ENCODE measurements at regions not wholly inside any gene's neighbourhood (a gene's known extent, or its start where the extent isn't known, plus 50 kb on each side); places are given as distances from the start of the nearest gene placed in this dataset.

DNA sequence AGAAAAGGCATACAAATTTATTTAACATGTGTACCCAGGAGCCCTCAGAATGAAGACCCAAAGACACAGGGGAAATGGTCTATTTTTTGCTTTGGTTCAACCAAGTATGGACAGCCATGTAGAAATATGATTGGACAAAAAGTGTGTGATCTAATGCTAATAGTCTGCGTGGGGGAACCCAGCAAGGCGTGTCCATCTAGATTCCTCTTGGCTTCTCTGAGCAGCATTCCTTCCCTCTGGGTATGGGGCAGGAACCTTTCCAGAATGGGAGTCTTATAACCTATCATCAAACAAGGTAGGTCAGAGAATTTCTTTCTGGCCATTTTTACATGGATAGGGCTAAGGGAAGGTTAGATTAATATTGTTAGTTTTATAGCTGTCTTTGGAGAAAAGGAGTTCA lies 698.2 kb downstream of the FGF9 start:
- no peak overlapping the region for H3K4me2 ChIP-seq (ENCODE audit: low read length)
- H3K4me3 ChIP-seq (ENCODE audit: low read length), result no peak overlapping the region
- no peaks in the 10 kb centered on the region for H3K27me3 ChIP-seq (ENCODE audit: low read length)
- no peaks in the 10 kb centered on the region for H3K36me3 ChIP-seq (ENCODE audit: low read depth, low read length)
- intact Hi-C loops (cut with micrococcal nuclease), result no loop called here
- no peaks in the 10 kb centered on the region for H3K9me3 ChIP-seq (ENCODE audit: low read length)
- H3F3A ChIP-seq (ENCODE audit: low read length, unreplicated experiment), result no peaks in the 10 kb centered on the region
- no peaks in the 10 kb centered on the region for H3K9me2 ChIP-seq (replicated peaks; ENCODE audit: low read length)
- TF ChIP-seq EZH2phosphoT487 (IDR thresholded peaks at IDR 0.05; ENCODE audit: borderline replicate concordance, low read length) (no peak), EZH2 (IDR thresholded peaks at IDR 0.05; ENCODE audit: low read length, unreplicated experiment) (no peak)
- TF ChIP-seq, protein P1, sequence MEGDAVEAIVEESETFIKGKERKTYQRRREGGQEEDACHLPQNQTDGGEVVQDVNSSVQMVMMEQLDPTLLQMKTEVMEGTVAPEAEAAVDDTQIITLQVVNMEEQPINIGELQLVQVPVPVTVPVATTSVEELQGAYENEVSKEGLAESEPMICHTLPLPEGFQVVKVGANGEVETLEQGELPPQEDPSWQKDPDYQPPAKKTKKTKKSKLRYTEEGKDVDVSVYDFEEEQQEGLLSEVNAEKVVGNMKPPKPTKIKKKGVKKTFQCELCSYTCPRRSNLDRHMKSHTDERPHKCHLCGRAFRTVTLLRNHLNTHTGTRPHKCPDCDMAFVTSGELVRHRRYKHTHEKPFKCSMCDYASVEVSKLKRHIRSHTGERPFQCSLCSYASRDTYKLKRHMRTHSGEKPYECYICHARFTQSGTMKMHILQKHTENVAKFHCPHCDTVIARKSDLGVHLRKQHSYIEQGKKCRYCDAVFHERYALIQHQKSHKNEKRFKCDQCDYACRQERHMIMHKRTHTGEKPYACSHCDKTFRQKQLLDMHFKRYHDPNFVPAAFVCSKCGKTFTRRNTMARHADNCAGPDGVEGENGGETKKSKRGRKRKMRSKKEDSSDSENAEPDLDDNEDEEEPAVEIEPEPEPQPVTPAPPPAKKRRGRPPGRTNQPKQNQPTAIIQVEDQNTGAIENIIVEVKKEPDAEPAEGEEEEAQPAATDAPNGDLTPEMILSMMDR (conservative IDR thresholded peaks at IDR 0.05; ENCODE audit: low read depth, low read length), result no peak
- H4K20me1 ChIP-seq (ENCODE audit: low read length), result no peaks in the 10 kb centered on the region
- H3K79me2 ChIP-seq (ENCODE audit: low read length), result no peaks in the 10 kb centered on the region
- ATAC-seq, result no peak
- ChIA-PET CTCF (no interaction called here), POLR2A (ENCODE audit: unreplicated experiment) (no interaction called here)
- no peak overlapping the region for H3K9ac ChIP-seq (ENCODE audit: low read length)
- no peaks in the 10 kb centered on the region for H3K4me1 ChIP-seq (ENCODE audit: insufficient read depth, low read length)
- BruUV-seq (replicated peaks), result no TSS peak
- H2AFZ ChIP-seq (ENCODE audit: low read length), result no peak overlapping the region
- DNase-seq, result no peak
- no peak overlapping the region for H3K27ac ChIP-seq (ENCODE audit: low read length)

DNA sequence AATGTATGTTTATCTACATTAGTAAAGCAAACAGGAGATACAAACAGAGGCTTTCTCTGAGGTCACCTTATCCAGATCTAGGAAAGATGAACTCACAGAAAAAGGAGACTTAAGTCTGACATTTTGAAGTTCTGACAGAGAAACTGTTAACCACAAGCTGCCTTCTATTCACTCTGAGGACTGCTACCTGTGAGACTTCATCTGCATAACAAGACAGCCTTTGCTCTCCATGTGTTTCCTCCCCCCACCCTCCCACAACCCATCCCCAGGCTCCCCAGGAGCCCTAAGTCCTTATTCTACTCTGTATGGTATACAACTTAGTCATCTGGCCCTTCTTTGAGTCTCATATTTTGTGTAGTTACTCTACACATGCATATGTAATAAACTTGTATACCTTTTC lies 699.0 kb downstream of the FGF9 start:
- Histone ChIP-seq H3K27me3 (ENCODE audit: low read length) (no peaks in the 10 kb centered on the region), H3K36me3 (ENCODE audit: low read depth, low read length) (no peaks in the 10 kb centered on the region), H3K27ac (ENCODE audit: low read length) (no peak overlapping the region), H4K20me1 (ENCODE audit: low read length) (no peaks in the 10 kb centered on the region), H3K4me2 (ENCODE audit: low read length) (no peak overlapping the region), H3K79me2 (ENCODE audit: low read length) (no peaks in the 10 kb centered on the region), H2AFZ (ENCODE audit: low read length) (no peak overlapping the region), H3K9me3 (ENCODE audit: low read length) (no peaks in the 10 kb centered on the region), H3K4me1 (ENCODE audit: insufficient read depth, low read length) (no peaks in the 10 kb centered on the region), H3F3A (ENCODE audit: low read length, unreplicated experiment) (no peaks in the 10 kb centered on the region), H3K4me3 (ENCODE audit: low read length) (no peak overlapping the region), H3K9ac (ENCODE audit: low read length) (no peak overlapping the region), H3K9me2 (replicated peaks; ENCODE audit: low read length) (no peaks in the 10 kb centered on the region)
- POLR2A ChIA-PET (ENCODE audit: unreplicated experiment), result no interaction called here
- no peak for ATAC-seq
- no TSS peak for BruUV-seq (replicated peaks)
- no peak for DNase-seq
- intact Hi-C loops (cut with micrococcal nuclease), result no loop called here
- CTCF ChIA-PET, result no interaction called here
- TF ChIP-seq EZH2phosphoT487 (IDR thresholded peaks at IDR 0.05; ENCODE audit: borderline replicate concordance, low read length) (no peak), EZH2 (IDR thresholded peaks at IDR 0.05; ENCODE audit: low read length, unreplicated experiment) (no peak)
- TF ChIP-seq, protein P1 (conservative IDR thresholded peaks at IDR 0.05; ENCODE audit: low read depth, low read length), result no peak

DNA sequence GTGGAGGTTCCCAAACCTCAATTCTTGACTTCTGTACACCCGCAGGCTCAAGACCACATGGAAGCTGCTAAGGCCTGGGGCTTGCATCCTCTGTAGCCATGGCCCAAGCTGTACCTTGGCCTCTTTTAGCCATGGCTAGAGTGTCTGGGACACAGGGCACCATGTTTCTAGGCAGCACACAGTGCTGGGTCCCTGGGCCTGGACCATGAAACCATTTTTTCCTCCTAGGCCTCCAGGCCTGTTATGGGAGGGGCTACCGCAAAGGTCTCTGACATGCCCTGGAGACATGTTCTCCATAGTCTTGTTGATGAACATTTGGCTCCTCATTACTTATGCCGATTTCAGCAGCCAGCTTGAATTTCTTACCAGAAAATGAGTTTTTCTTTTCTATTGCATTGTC lies 701.4 kb downstream of the FGF9 start:
- Histone ChIP-seq H3K4me3 (ENCODE audit: low read length) (no peak overlapping the region), H3K4me1 (ENCODE audit: insufficient read depth, low read length) (no peaks in the 10 kb centered on the region), H2AFZ (ENCODE audit: low read length) (no peak overlapping the region), H3F3A (ENCODE audit: low read length, unreplicated experiment) (no peaks in the 10 kb centered on the region), H3K9me3 (ENCODE audit: low read length) (no peaks in the 10 kb centered on the region), H3K36me3 (ENCODE audit: low read depth, low read length) (no peaks in the 10 kb centered on the region), H3K9me2 (replicated peaks; ENCODE audit: low read length) (no peaks in the 10 kb centered on the region), H3K9ac (ENCODE audit: low read length) (no peak overlapping the region), H3K27ac (ENCODE audit: low read length) (no peak overlapping the region), H3K4me2 (ENCODE audit: low read length) (no peak overlapping the region), H3K79me2 (ENCODE audit: low read length) (no peaks in the 10 kb centered on the region), H3K27me3 (ENCODE audit: low read length) (no peaks in the 10 kb centered on the region), H4K20me1 (ENCODE audit: low read length) (no peaks in the 10 kb centered on the region)
- BruUV-seq (replicated peaks), result no TSS peak
- intact Hi-C loops (cut with micrococcal nuclease), result no loop called here
- POLR2A ChIA-PET (ENCODE audit: unreplicated experiment), result no interaction called here
- CTCF ChIA-PET, result no interaction called here
- TF ChIP-seq EZH2phosphoT487 (IDR thresholded peaks at IDR 0.05; ENCODE audit: borderline replicate concordance, low read length), result no peak
- no peak for TF ChIP-seq EZH2 (IDR thresholded peaks at IDR 0.05; ENCODE audit: low read length, unreplicated experiment)
- TF ChIP-seq, protein P1 (conservative IDR thresholded peaks at IDR 0.05; ENCODE audit: low read depth, low read length), result no peak
- DNase-seq (no peak), ATAC-seq (no peak)
